H1 (cell line): ENCODE measurements at regions not wholly inside any gene's neighbourhood (a gene's known extent, or its start where the extent isn't known, plus 50 kb on each side); places are given as distances from the start of the nearest gene placed in this dataset.
A peak's percentile ranks its signal among the peaks of the same experiment; 100 is the strongest.

Source experiments
- CTCF ChIA-PET: fragments of 300-600 bp; sonication (Branson Sonifier 250); formaldehyde crosslinking; loops from one replicate; lab custom pipeline; 2021; ENCODE audit not compliant: partially characterized antibody; lab: Charles Lee
- POLR2A ChIA-PET: fragments of 300-600 bp; sonication (Branson Sonifier 250); formaldehyde crosslinking; loops from one replicate; lab custom pipeline; 2021; ENCODE audit warnings: inconsistent platforms; ENCODE audit not compliant: partially characterized antibody; lab: Charles Lee
- DNase-seq, 2 experiments: peaks; one replicate each; pipeline versions ENCODE4 v3.0.0 to v3.0.0-alpha.2; 2010 to 2022; ENCODE audit warnings: low spot score in 2 of 2, low read depth in 1 of 2, mixed read lengths in 1 of 2
- FAIRE-seq: peaks from 2 replicates; lab custom pipeline; 2011; peaks lifted over from hg19 to GRCh38; lab: Jason Lieb, UNC
- H2AFZ ChIP-seq: 2 replicates; pipeline ENCODE4 v1.8.1; 2012; ENCODE audit warnings: low read length, inconsistent platforms
- H2AK5ac ChIP-seq: 2 replicates; pipeline ENCODE4 v1.6.1; 2013; ENCODE audit warnings: low read depth, low read length
- H2BK120ac ChIP-seq: replicated peaks from 2 replicates; pipeline ENCODE3; 2013; ENCODE audit warnings: low read depth, low read length, inconsistent platforms
- H2BK12ac ChIP-seq: 2 replicates; pipeline ENCODE4 v1.6.1; 2013; ENCODE audit warnings: low read depth, low read length
- H2BK15ac ChIP-seq: 2 replicates; pipeline ENCODE4 v1.6.1; 2013; ENCODE audit warnings: low read length
- H2BK20ac ChIP-seq: 2 replicates; pipeline ENCODE4 v1.6.1; 2013; ENCODE audit warnings: low read length
- H2BK5ac ChIP-seq: 2 replicates; pipeline ENCODE4 v1.6.1; 2013; ENCODE audit warnings: low read depth, low read length
- H3K14ac ChIP-seq: 2 replicates; pipeline ENCODE4 v1.6.1; 2013; ENCODE audit warnings: inconsistent platforms; ENCODE audit not compliant: insufficient read length
- H3K18ac ChIP-seq: 2 replicates; pipeline ENCODE4 v1.6.1; 2013; ENCODE audit warnings: low read length; ENCODE audit errors: extremely low read depth
- H3K23ac ChIP-seq: 2 replicates; pipeline ENCODE4 v1.6.1; 2013; ENCODE audit warnings: inconsistent platforms; ENCODE audit not compliant: insufficient read length
- H3K23me2 ChIP-seq: 2 replicates; pipeline ENCODE4 v1.6.1; 2013; ENCODE audit warnings: low read depth, low read length
- H3K27ac ChIP-seq: 2 replicates; pipeline ENCODE4 v1.6.1; 2011; ENCODE audit warnings: low read depth, low read length, inconsistent platforms
- H3K27me3 ChIP-seq, 4 experiments: replicated peaks in 1 of 4; 1 replicate in 1 of 4; 2 replicates in 3 of 4; pipeline versions ENCODE4 v1.6.1 to v1.8.1; 2011 to 2013; ENCODE audit warnings: low read length in 3 of 4, mild to moderate bottlenecking in 3 of 4, inconsistent platforms in 2 of 4, mixed read lengths in 2 of 4, moderate library complexity in 1 of 4; ENCODE audit not compliant: control insufficient read depth in 3 of 4, insufficient read depth in 3 of 4; ENCODE audit errors: extremely low read depth in 1 of 4
- H3K36me3 ChIP-seq, 4 experiments: 2 replicates each; pipeline versions ENCODE4 v1.6.1 to v1.8.1; 2011 to 2013; ENCODE audit warnings: mild to moderate bottlenecking in 4 of 4, low read length in 3 of 4, moderate library complexity in 2 of 4, control low read depth in 1 of 4, inconsistent platforms in 1 of 4; ENCODE audit not compliant: insufficient read depth in 4 of 4, control insufficient read depth in 2 of 4
- H3K4ac ChIP-seq: replicated peaks from 2 replicates; pipeline ENCODE3; 2013; ENCODE audit warnings: low read length, low read depth, mixed read lengths, inconsistent platforms; ENCODE audit not compliant: insufficient read length
- H3K4me1 ChIP-seq, 4 experiments: replicated peaks in 1 of 4; 1 replicate in 1 of 4; 2 replicates in 3 of 4; pipeline versions ENCODE4 v1.6.1 to v1.8.1; 2011 to 2013; ENCODE audit warnings: low read length in 3 of 4, inconsistent platforms in 2 of 4, mixed read lengths in 1 of 4; ENCODE audit not compliant: insufficient read depth in 4 of 4, control insufficient read depth in 3 of 4
- H3K4me2 ChIP-seq, 2 experiments: 2 replicates each; pipeline versions ENCODE4 v1.6.1 to v1.8.1; 2011 to 2013; ENCODE audit warnings: low read depth in 2 of 2, low read length in 2 of 2, control low read depth in 1 of 2, inconsistent platforms in 1 of 2, mild to moderate bottlenecking in 1 of 2; ENCODE audit not compliant: insufficient read depth in 1 of 2
- H3K4me3 ChIP-seq, 4 experiments: fragments of 200-600, 300-600 bp in 1 of 4; sonication (generic), shearing (Covaris generic), sonication (Bioruptor Twin) in 1 of 4; 2 replicates each; pipeline versions ENCODE4 v1.5.1 to v1.8.1; 2011 to 2016; ENCODE audit warnings: low read length in 4 of 4, low read depth in 3 of 4, control low read depth in 2 of 4, inconsistent platforms in 2 of 4, mild to moderate bottlenecking in 2 of 4, mixed read lengths in 1 of 4, moderate library complexity in 1 of 4; ENCODE audit not compliant: insufficient read depth in 2 of 4; ENCODE audit errors: extremely low read depth in 1 of 4
- H3K56ac ChIP-seq: replicated peaks from 2 replicates; pipeline ENCODE3; 2013; ENCODE audit warnings: low read depth, mild to moderate bottlenecking, mixed read lengths, low read length, inconsistent platforms; ENCODE audit not compliant: insufficient read length
- H3K79me1 ChIP-seq: 2 replicates; pipeline ENCODE4 v1.6.1; 2013; ENCODE audit warnings: low read depth, low read length, control low read depth
- H3K79me2 ChIP-seq, 2 experiments: 2 replicates each; pipeline versions ENCODE4 v1.6.1 to v1.8.1; 2012 to 2013; ENCODE audit warnings: low read length in 2 of 2, mild to moderate bottlenecking in 2 of 2, inconsistent platforms in 1 of 2; ENCODE audit not compliant: insufficient read depth in 2 of 2, control insufficient read depth in 1 of 2
- H3K9ac ChIP-seq, 4 experiments: replicated peaks in 1 of 4; 1 replicate in 1 of 4; 2 replicates in 3 of 4; pipeline versions ENCODE4 v1.6.1 to v1.8.1; 2011 to 2013; ENCODE audit warnings: low read depth in 3 of 4, low read length in 3 of 4, control low read depth in 2 of 4, mild to moderate bottlenecking in 2 of 4, moderate library complexity in 2 of 4, inconsistent platforms in 1 of 4; ENCODE audit errors: extremely low read depth in 1 of 4
- H3K9me3 ChIP-seq, 2 experiments: 2 replicates each; pipeline versions ENCODE4 v1.6.1 to v1.8.1; 2012 to 2013; ENCODE audit warnings: mild to moderate bottlenecking in 2 of 2, moderate library complexity in 2 of 2, control low read depth in 1 of 2, inconsistent platforms in 1 of 2, low read depth in 1 of 2, low read length in 1 of 2, mixed read lengths in 1 of 2; ENCODE audit not compliant: insufficient read depth in 2 of 2
- H4K20me1 ChIP-seq, 2 experiments: replicated peaks in 1 of 2; 2 replicates each; pipeline versions ENCODE3 to v1.8.1; 2011 to 2013; ENCODE audit warnings: inconsistent platforms in 2 of 2, low read length in 2 of 2, mild to moderate bottlenecking in 1 of 2; ENCODE audit not compliant: insufficient read depth in 2 of 2, control insufficient read depth in 1 of 2
- H4K5ac ChIP-seq: 2 replicates; pipeline ENCODE4 v1.6.1; 2013; ENCODE audit warnings: low read length, low read depth, mixed read lengths, inconsistent platforms; ENCODE audit not compliant: insufficient read length
- H4K8ac ChIP-seq: 2 replicates; pipeline ENCODE4 v1.8.0; 2013; ENCODE audit warnings: mild to moderate bottlenecking, moderate library complexity, low read length, inconsistent platforms; ENCODE audit not compliant: insufficient read depth; ENCODE audit errors: extremely low read depth
- H4K91ac ChIP-seq: replicated peaks from 2 replicates; pipeline ENCODE3; 2013; ENCODE audit warnings: low read length, mixed read lengths, inconsistent platforms; ENCODE audit not compliant: insufficient read length
- JUN ChIP-seq: IDR thresholded peaks from 2 replicates; pipeline ENCODE4 v1.6.1; 2011; ENCODE audit warnings: low read depth, mild to moderate bottlenecking, improper control_type of control experiment, low read length
- TAF1 ChIP-seq: IDR thresholded peaks from 2 replicates; pipeline ENCODE4 v1.6.1; 2011; ENCODE audit warnings: mild to moderate bottlenecking, low read depth, low read length
- WGBS, 2 experiments: shearing (Covaris generic) in 1 of 2; methylation state at CpG; one replicate each; pipeline versions ENCODE4 v1.1.6 to v1.1.7; 2013 to 2015; ENCODE audit warnings: low lambda C conversion rate in 2 of 2, mixed read lengths in 2 of 2, inconsistent platforms in 1 of 2, low coverage in 1 of 2, missing lambda C conversion rate in 1 of 2; ENCODE audit not compliant: insufficient replicate concordance in 2 of 2, insufficient coverage in 1 of 2, insufficient read length in 1 of 2; ENCODE audit errors: extremely low coverage in 1 of 2, missing lambda C conversion rate in 1 of 2; 5-methylcytosine and 5-hydroxymethylcytosine counted together

GRCh38 chr5:108521011-108521700 is 139.3 kb upstream of the FBXL17 start:
- H3K23me2 ChIP-seq: no peaks in the 10 kb centered on the region; the same call in 1 of the 2 replicates
- no peak overlapping the region for H2BK5ac ChIP-seq
- no peak overlapping the region for H3K14ac ChIP-seq
- H3K4ac ChIP-seq: no peak overlapping the region
- no peak for TF ChIP-seq TAF1
- no peak for TF ChIP-seq JUN
- TF ChIP-seq, all 59 proteins: peak for 0
- no peak overlapping the region for H3K27ac ChIP-seq
- no peak overlapping the region; the same call in 1 of the 2 replicates for H2BK12ac ChIP-seq
- H3K9ac ChIP-seq: no peak overlapping the region
- H2BK20ac ChIP-seq: no peak overlapping the region
- no peak overlapping the region for H2AK5ac ChIP-seq
- H3K79me1 ChIP-seq: no peaks in the 10 kb centered on the region
- peaks cover 0 to 3% of the 10 kb centered on the region in 2 experiments; a peak in 1 of 4 replicates for H3K9me3 ChIP-seq
- H3K23ac ChIP-seq: no peak overlapping the region
- H2AFZ ChIP-seq: peak overlapping the region; percentile 71; the same call in 1 of the 2 replicates
- H3K4me2 ChIP-seq: peak overlapping the region in 1 of 2 experiments; percentile 24; a peak in 1 of 4 replicates
- FAIRE-seq: no peak
- no peaks in the 10 kb centered on the region for H3K36me3 ChIP-seq
- no peak overlapping the region for H4K5ac ChIP-seq
- no peaks in the 10 kb centered on the region for H3K79me2 ChIP-seq
- ChIA-PET POLR2A (no interaction called here), CTCF (interaction anchor here (0.6 to 2.0 kb wide), 25 partner anchors 9 to 1159 kb away, joined by 3 to 9 read pairs (median 3); no protein-coding TSS in a partner anchor)
- H3K4me1 ChIP-seq: peaks cover 0 to 10% (median 0%) of the 10 kb centered on the region in 4 experiments; a peak in 1 of 7 replicates
- H3K56ac ChIP-seq: no peak overlapping the region
- WGBS, 2 experiments: 71% methylated on average over 7 of the region's 7 CpGs; no CpG with 5 or more reads in 1 of the 2 experiments
- no peaks in the 10 kb centered on the region for H3K27me3 ChIP-seq
- H3K4me3 ChIP-seq: no peak overlapping the region
- H2BK15ac ChIP-seq: no peak overlapping the region
- H4K91ac ChIP-seq: no peak overlapping the region
- H3K18ac ChIP-seq: no peak overlapping the region
- no peaks in the 10 kb centered on the region for H4K20me1 ChIP-seq
- no peak for DNase-seq
- H2BK120ac ChIP-seq: no peak overlapping the region
- no peak overlapping the region for H4K8ac ChIP-seq
